ENCODE measurements at regions not wholly inside any gene's neighbourhood (a gene's known extent, or its start where the extent isn't known, plus 50 kb on each side); places are given as distances from the start of the nearest gene placed in this dataset.

DNA sequence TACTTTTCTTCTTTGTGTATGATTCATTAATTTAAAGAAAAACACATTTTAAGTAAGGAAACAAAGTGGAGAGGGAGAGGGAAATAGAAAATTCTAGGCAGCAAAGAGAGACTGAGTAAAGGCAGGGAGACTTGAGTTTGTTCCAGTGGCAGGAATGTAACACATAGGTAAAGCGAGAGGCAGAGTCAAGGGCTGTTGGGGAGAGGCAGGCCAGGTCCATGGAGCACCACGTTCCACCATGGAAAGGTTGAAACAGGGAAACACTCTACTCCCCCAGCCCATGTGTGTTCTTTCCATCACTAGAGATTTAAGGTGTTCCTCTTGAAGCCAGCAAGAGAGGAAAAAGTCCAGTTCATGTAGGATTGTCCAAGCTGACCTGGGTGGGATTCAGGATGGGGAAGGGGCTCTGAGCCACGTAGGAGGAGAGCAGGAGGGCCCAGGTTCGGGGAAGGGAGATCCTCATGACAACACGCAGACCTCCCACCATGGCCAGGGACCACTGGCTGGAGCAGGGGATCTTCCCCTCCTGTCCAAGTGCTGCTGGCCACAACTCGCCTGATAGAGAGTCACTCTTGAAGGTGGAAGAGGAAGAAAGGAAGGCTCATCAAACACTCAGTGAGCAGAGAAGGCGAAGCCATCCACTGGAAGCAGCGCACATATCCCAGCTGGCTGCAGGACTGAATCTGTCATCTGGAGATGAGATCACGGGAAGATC is 666.4 kb upstream of the MKI67 start (continued):
- no peak for TF ChIP-seq HDAC6 (IDR thresholded peaks at IDR 0.05; ENCODE audit: low read depth, low read length)
- TF ChIP-seq ZNF175 (CRISPR knock-in tag; IDR thresholded peaks at IDR 0.05; ENCODE audit: low read depth) = no peak
- no peak for TF ChIP-seq KDM5B (IDR thresholded peaks at IDR 0.05; ENCODE audit: insufficient replicate concordance, low read depth, low read length)
- TF ChIP-seq PHTF2 (CRISPR knock-in tag; IDR thresholded peaks at IDR 0.05) = no peak
- TF ChIP-seq ZNF197 (CRISPR knock-in tag; IDR thresholded peaks at IDR 0.05; ENCODE audit: low read depth) = no peak
- no peak for TF ChIP-seq NCOA4 (IDR thresholded peaks at IDR 0.05; ENCODE audit: partially characterized antibody)
- TF ChIP-seq HDAC8 (tag; IDR thresholded peaks at IDR 0.05) = no peak
- no peak for TF ChIP-seq CHD4 (IDR thresholded peaks at IDR 0.05; ENCODE audit: insufficient read depth, insufficient replicate concordance, low read depth, low read length, poor library complexity, severe bottlenecking)

DNA sequence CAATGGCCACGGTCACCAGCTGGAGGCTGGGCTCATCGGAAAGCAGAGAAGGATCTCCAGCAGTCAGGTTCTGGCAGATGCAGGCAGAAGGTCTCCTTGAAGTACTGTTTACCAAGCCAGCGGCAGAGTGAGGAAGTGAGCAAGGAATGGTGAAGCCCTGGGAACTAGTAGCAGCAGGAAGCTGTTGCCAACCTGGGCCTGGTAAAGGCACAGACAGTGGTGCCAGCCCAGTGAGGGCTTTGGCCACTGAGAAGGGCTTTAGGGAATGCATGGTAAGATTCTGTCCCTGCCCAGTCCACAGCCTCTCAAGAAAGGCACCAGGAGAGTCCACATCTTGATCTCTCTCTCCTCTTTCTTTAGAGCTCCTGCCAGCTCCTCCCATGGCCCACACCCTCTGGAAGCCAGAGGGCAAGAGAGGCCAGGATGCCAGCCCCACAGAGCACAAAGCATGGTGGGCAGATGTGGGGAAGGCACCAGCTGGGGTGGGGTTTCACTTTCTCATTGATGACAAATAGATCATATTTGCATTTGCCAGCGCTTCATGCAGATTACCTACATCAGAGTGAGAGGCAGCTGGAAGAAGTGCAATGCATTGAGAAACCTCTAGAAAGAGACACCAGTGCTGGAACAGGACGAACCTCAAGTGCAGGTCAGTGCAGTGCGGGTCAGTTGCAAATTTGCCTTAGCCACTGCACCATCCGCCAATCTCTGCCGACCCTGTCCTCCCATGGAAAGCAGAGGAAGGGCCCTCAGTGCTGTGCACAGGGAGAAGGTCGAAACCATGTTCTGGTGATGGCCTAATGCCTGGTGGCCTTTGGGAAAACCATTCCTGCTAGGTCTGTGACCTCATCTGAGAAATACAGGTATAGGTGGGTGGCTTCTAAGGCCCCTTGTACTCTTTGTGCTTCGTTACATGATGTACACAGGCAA is 667.8 kb upstream of the MKI67 start:
- ATAC-seq = no peak
- no peak for FAIRE-seq
- no peak for DNase-seq (ENCODE audit: extremely low read depth in 1 of 4, low spot score in 3 of 4)
- Histone ChIP-seq H3K4me3 (no peak overlapping the region), H3K27ac (ENCODE audit: extremely low read depth, low read depth, low read length) (no peak overlapping the region), H3K9me1 (ENCODE audit: control insufficient read depth, insufficient read depth, low read length) (no peaks in the 10 kb centered on the region), H3K27me3 (ENCODE audit: control insufficient read depth in 2 of 2, insufficient read depth in 2 of 2, low read length in 2 of 2) (peaks cover 0 to 9% of the 10 kb centered on the region in 2 experiments; a peak in 1 of 5 replicates), H3K4me2 (ENCODE audit: insufficient read depth, low read length) (no peak overlapping the region), H3K4me1 (replicated peaks in 1 of 2; ENCODE audit: control insufficient read depth in 2 of 2, insufficient read depth in 2 of 2, low read length in 2 of 2) (no peaks in the 10 kb centered on the region), H3K36me3 (ENCODE audit: control insufficient read depth, insufficient read depth, low read length) (no peaks in the 10 kb centered on the region), H3K79me2 (ENCODE audit: control insufficient read depth, insufficient read depth, low read length) (no peaks in the 10 kb centered on the region), H2AFZ (ENCODE audit: low read depth, low read length) (no peak overlapping the region), H4K20me1 (replicated peaks; ENCODE audit: control insufficient read depth, insufficient read depth, low read length) (no peaks in the 10 kb centered on the region), H3K9me3 (replicated peaks; ENCODE audit: control insufficient read depth, insufficient read depth, low read depth, low read length) (no peaks in the 10 kb centered on the region), H3K9ac (ENCODE audit: insufficient read depth in 1 of 2, low read depth in 2 of 2, low read length in 2 of 2) (no peak overlapping the region)
- CTCF ChIA-PET (ENCODE audit: low intra/inter-chr PET ratio) = no interaction called here
- WGBS (ENCODE audit: insufficient coverage, low coverage, missing lambda C conversion rate) = 0% methylated on average over 9 of the region's 10 CpGs
- in situ Hi-C loops (cut with MboI) (no loop called here), intact Hi-C loops (cut with micrococcal nuclease) (no loop called here)
- POLR2A ChIA-PET = no interaction called here
- BruUV-seq (replicated peaks) = no TSS peak
- TF ChIP-seq NR3C1 (CRISPR knock-in tag; IDR thresholded peaks at IDR 0.05) (no peak), JUNB (CRISPR knock-in tag; conservative IDR thresholded peaks at IDR 0.05) (no peak), ZKSCAN3 (CRISPR knock-in tag; IDR thresholded peaks at IDR 0.05) (no peak), SAP30 (IDR thresholded peaks at IDR 0.05; ENCODE audit: borderline replicate concordance, insufficient read depth, low read depth, low read length, poor library complexity, severe bottlenecking) (no peak), HDAC8 (tag; IDR thresholded peaks at IDR 0.05) (no peak), MAFG (tag; conservative IDR thresholded peaks at IDR 0.05) (no peak), PTRF (tag; IDR thresholded peaks at IDR 0.05) (no peak), RHOXF2B (CRISPR knock-in tag; conservative IDR thresholded peaks at IDR 0.05) (no peak), ZNF655 (CRISPR knock-in tag; IDR thresholded peaks at IDR 0.05) (no peak), ZNF830 (CRISPR knock-in tag; IDR thresholded peaks at IDR 0.05) (no peak), CTBP1 (IDR thresholded peaks at IDR 0.05; ENCODE audit: borderline replicate concordance) (no peak), ZNF184 (CRISPR knock-in tag; IDR thresholded peaks at IDR 0.05) (no peak)

Measured in K562 (cell line).